HepG2 (cell line): ENCODE measurements at regions not wholly inside any gene's neighbourhood (a gene's known extent, or its start where the extent isn't known, plus 50 kb on each side); places are given as distances from the start of the nearest gene placed in this dataset.

Experiments
- ATAC-seq: fragments of 200-7000 bp; cut with Tn5 transposase; 3 replicates; pipeline ENCODE4 v1.9.1; 2020; ENCODE audit warnings: mild to moderate bottlenecking, moderate library complexity
- BruUV-seq: library from RNA; stranded (reverse); fragments of 400-500 nt; replicated peaks from 2 replicates; lab custom pipeline; 2021; lab: Mats Ljungman, UMichigan
- CTCF ChIA-PET: fragments of 300-600 bp; formaldehyde crosslinking; extraction: SDS; loops from one replicate; lab custom pipeline; 2021; ENCODE audit warnings: low total read pairs, inconsistent platforms, low intra/inter-chr PET ratio; lab: Yijun Ruan, JAX
- POLR2A ChIA-PET: fragments of 350-600 bp; sonication (Branson Sonifier 250); formaldehyde crosslinking; loops from one replicate; lab custom pipeline; 2020; ENCODE audit warnings: antibody characterized with exemption, inconsistent platforms; lab: Yijun Ruan, JAX
- DNase-seq: peaks from one replicate; pipeline ENCODE4 v3.0.0-alpha.2; 2015; ENCODE audit warnings: low spot score
- FAIRE-seq: peaks from 3 replicates; lab custom pipeline; 2011; peaks lifted over from hg19 to GRCh38; lab: Jason Lieb, UNC
- H2AFZ ChIP-seq: one replicate; pipeline ENCODE4 v1.6.1; 2011; ENCODE audit warnings: low read length, inconsistent platforms
- H3K27ac ChIP-seq: fragments of 300-600 bp; 3 replicates; pipeline ENCODE4 v1.8.0; 2011; ENCODE audit warnings: mixed run types, mild to moderate bottlenecking, mixed read lengths, low read length, inconsistent platforms; ENCODE audit not compliant: insufficient read depth; ENCODE audit errors: extremely low read length
- H3K27me3 ChIP-seq, 2 experiments: fragments of 200-600 bp in 1 of 2; 2 replicates in 1 of 2; 3 replicates in 1 of 2; pipeline versions ENCODE4 v1.6.0 to v1.8.0; 2011; ENCODE audit warnings: low read length in 2 of 2, mild to moderate bottlenecking in 2 of 2, moderate library complexity in 2 of 2, inconsistent platforms in 1 of 2; ENCODE audit not compliant: insufficient read depth in 2 of 2, control insufficient read depth in 1 of 2
- H3K36me3 ChIP-seq, 2 experiments: fragments of 200-600 bp in 1 of 2; replicated peaks in 1 of 2; 2 replicates in 1 of 2; 3 replicates in 1 of 2; pipeline versions ENCODE4 v1.5.1 to v1.8.0; 2011; ENCODE audit warnings: low read length in 2 of 2, inconsistent platforms in 1 of 2; ENCODE audit not compliant: insufficient read depth in 2 of 2, control insufficient read depth in 1 of 2
- H3K4me1 ChIP-seq: 2 replicates; pipeline ENCODE4 v1.5.1; 2012; ENCODE audit warnings: low read length, inconsistent platforms; ENCODE audit not compliant: insufficient read depth
- H3K4me2 ChIP-seq: 2 replicates; pipeline ENCODE4 v1.6.0; 2011; ENCODE audit warnings: low read depth, low read length, inconsistent platforms
- H3K4me3 ChIP-seq, 3 experiments: fragments of 200-600 bp in 1 of 3; sonication (generic), shearing (Covaris generic) in 1 of 3; replicated peaks in 1 of 3; 2 replicates each; pipeline ENCODE4 v1.5.1; 2011 to 2016; ENCODE audit warnings: low read length in 3 of 3, inconsistent platforms in 2 of 3, low read depth in 2 of 3, mild to moderate bottlenecking in 2 of 3, control low read depth in 1 of 3, mixed read lengths in 1 of 3; ENCODE audit not compliant: insufficient read depth in 1 of 3
- H3K79me2 ChIP-seq: one replicate; pipeline ENCODE4 v1.6.1; 2011; ENCODE audit warnings: low read length, inconsistent platforms; ENCODE audit not compliant: insufficient read depth
- H3K9ac ChIP-seq: 2 replicates; pipeline ENCODE4 v1.6.0; 2011; ENCODE audit warnings: mild to moderate bottlenecking, low read depth, low read length, inconsistent platforms; ENCODE audit not compliant: insufficient read depth
- H3K9me3 ChIP-seq: 2 replicates; pipeline ENCODE4 v1.5.1; 2012; ENCODE audit warnings: mild to moderate bottlenecking, low read length
- H4K20me1 ChIP-seq: 2 replicates; pipeline ENCODE4 v1.6.0; 2011; ENCODE audit warnings: inconsistent platforms, mild to moderate bottlenecking, low read length, moderate library complexity; ENCODE audit not compliant: insufficient read depth
- ADNP ChIP-seq: sonication (generic); formaldehyde crosslinking; IDR thresholded peaks from 2 replicates; pipeline ENCODE4 v1.4.0; 2020; ENCODE audit warnings: missing genetic modification reagents
- EHMT2 ChIP-seq: fragments of 200-600 bp; sonication (generic); IDR thresholded peaks from 2 replicates; pipeline ENCODE4 v1.7.0; 2017; ENCODE audit warnings: antibody characterized with exemption, low read depth, low read length, borderline replicate concordance
- KLF9 ChIP-seq: IDR thresholded peaks from 2 replicates; pipeline ENCODE4 v1.6.1; 2016; ENCODE audit warnings: low read depth
- PHB2 ChIP-seq: fragments of 450-650 bp; IDR thresholded peaks from 2 replicates; pipeline ENCODE4 v1.6.1; 2018; ENCODE audit not compliant: partially characterized antibody
- POLR2AphosphoS5 ChIP-seq: IDR thresholded peaks from 2 replicates; pipeline ENCODE4 v1.6.1; 2012; ENCODE audit warnings: low read depth, low read length
- ZNF547 ChIP-seq: sonication (generic); formaldehyde crosslinking; IDR thresholded peaks from 2 replicates; pipeline ENCODE4 v1.5.1; 2020; ENCODE audit warnings: mild to moderate bottlenecking, missing genetic modification reagents
- ZNF589 ChIP-seq: sonication (generic); formaldehyde crosslinking; conservative IDR thresholded peaks from 2 replicates; pipeline ENCODE4 v1.8.0; 2022; ENCODE audit warnings: mild to moderate bottlenecking, moderate library complexity, missing genetic modification reagents
- ZNF691 ChIP-seq: sonication (generic); formaldehyde crosslinking; IDR thresholded peaks from 2 replicates; pipeline ENCODE4 v1.4.0; 2020; ENCODE audit warnings: missing genetic modification reagents, low read depth, mild to moderate bottlenecking, borderline replicate concordance
- ZNF761 ChIP-seq: sonication (generic); formaldehyde crosslinking; conservative IDR thresholded peaks from 2 replicates; pipeline ENCODE4 v1.4.0; 2020; ENCODE audit warnings: mild to moderate bottlenecking, missing genetic modification reagents
- ZNF788 ChIP-seq: sonication (generic); formaldehyde crosslinking; IDR thresholded peaks from 2 replicates; pipeline ENCODE4 v1.5.0; 2020; ENCODE audit warnings: mild to moderate bottlenecking, missing genetic modification reagents, borderline replicate concordance
- WGBS: methylation state at CpG from one replicate; pipeline ENCODE4 v1.1.6; 2017; ENCODE audit warnings: low lambda C conversion rate; 5-methylcytosine and 5-hydroxymethylcytosine counted together
- in situ Hi-C: cut with HindIII; loops from 2 replicates; pipeline ENCODE4 v1.10.0; 2017; ENCODE audit warnings: low pct_unique_long_range_greater_than_20kb; ENCODE audit not compliant: extremely low pct_ligation_motif_present
- intact Hi-C: fragments of 100-400 bp; cut with micrococcal nuclease; formaldehyde crosslinking; loops from one replicate; pipeline ENCODE4 v1.10.0; 2022; ENCODE audit not compliant: unreplicated experiment
- TF ChIP-seq, protein P1 (sequence below): sonication (generic); formaldehyde crosslinking; IDR thresholded peaks from 2 replicates; pipeline ENCODE4 v1.4.0; 2020; ENCODE audit warnings: mild to moderate bottlenecking, missing genetic modification reagents
- TF ChIP-seq, protein P2 (sequence below): sonication (generic); formaldehyde crosslinking; IDR thresholded peaks from 2 replicates; pipeline ENCODE4 v1.5.0; 2020; ENCODE audit warnings: mild to moderate bottlenecking, missing genetic modification reagents, borderline replicate concordance

GRCh38 chr3:1910322-1910721 lies 188.3 kb upstream of the CNTN4 start:
- no peak overlapping the region for H3K4me3 ChIP-seq
- H3K9ac ChIP-seq = no peak overlapping the region
- POLR2A ChIA-PET = no interaction called here
- H3K27ac ChIP-seq = no peak overlapping the region
- H3K4me1 ChIP-seq = no peaks in the 10 kb centered on the region
- H3K36me3 ChIP-seq = no peaks in the 10 kb centered on the region
- no peaks in the 10 kb centered on the region for H3K27me3 ChIP-seq
- intact Hi-C loops (no loop called here), in situ Hi-C loops (no loop called here)
- WGBS = 7% methylated on average over 3 of the region's 3 CpGs
- peaks cover 81% of the 10 kb centered on the region for H3K9me3 ChIP-seq
- no peaks in the 10 kb centered on the region for H4K20me1 ChIP-seq
- BruUV-seq = no TSS peak
- ATAC-seq = no peak
- FAIRE-seq = no peak
- CTCF ChIA-PET = no interaction called here
- no peaks in the 10 kb centered on the region for H3K79me2 ChIP-seq
- no peak overlapping the region for H3K4me2 ChIP-seq
- no peak for DNase-seq
- H2AFZ ChIP-seq = no peak overlapping the region
- no peak for TF ChIP-seq KLF9 (CRISPR knock-in tag)
- no peak for TF ChIP-seq ZNF691 (CRISPR knock-in tag)
- no peak for TF ChIP-seq ZNF589 (CRISPR knock-in tag)
- TF ChIP-seq ZNF547 (CRISPR knock-in tag) = no peak
- TF ChIP-seq, protein P1, sequence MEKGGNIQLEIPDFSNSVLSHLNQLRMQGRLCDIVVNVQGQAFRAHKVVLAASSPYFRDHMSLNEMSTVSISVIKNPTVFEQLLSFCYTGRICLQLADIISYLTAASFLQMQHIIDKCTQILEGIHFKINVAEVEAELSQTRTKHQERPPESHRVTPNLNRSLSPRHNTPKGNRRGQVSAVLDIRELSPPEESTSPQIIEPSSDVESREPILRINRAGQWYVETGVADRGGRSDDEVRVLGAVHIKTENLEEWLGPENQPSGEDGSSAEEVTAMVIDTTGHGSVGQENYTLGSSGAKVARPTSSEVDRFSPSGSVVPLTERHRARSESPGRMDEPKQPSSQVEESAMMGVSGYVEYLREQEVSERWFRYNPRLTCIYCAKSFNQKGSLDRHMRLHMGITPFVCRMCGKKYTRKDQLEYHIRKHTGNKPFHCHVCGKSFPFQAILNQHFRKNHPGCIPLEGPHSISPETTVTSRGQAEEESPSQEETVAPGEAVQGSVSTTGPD (CRISPR knock-in tag) = no peak
- no peak for TF ChIP-seq ADNP
- no peak for TF ChIP-seq ZNF761 (CRISPR knock-in tag)
- TF ChIP-seq POLR2AphosphoS5 = no peak
- no peak for TF ChIP-seq ZNF788
- TF ChIP-seq, protein P2, sequence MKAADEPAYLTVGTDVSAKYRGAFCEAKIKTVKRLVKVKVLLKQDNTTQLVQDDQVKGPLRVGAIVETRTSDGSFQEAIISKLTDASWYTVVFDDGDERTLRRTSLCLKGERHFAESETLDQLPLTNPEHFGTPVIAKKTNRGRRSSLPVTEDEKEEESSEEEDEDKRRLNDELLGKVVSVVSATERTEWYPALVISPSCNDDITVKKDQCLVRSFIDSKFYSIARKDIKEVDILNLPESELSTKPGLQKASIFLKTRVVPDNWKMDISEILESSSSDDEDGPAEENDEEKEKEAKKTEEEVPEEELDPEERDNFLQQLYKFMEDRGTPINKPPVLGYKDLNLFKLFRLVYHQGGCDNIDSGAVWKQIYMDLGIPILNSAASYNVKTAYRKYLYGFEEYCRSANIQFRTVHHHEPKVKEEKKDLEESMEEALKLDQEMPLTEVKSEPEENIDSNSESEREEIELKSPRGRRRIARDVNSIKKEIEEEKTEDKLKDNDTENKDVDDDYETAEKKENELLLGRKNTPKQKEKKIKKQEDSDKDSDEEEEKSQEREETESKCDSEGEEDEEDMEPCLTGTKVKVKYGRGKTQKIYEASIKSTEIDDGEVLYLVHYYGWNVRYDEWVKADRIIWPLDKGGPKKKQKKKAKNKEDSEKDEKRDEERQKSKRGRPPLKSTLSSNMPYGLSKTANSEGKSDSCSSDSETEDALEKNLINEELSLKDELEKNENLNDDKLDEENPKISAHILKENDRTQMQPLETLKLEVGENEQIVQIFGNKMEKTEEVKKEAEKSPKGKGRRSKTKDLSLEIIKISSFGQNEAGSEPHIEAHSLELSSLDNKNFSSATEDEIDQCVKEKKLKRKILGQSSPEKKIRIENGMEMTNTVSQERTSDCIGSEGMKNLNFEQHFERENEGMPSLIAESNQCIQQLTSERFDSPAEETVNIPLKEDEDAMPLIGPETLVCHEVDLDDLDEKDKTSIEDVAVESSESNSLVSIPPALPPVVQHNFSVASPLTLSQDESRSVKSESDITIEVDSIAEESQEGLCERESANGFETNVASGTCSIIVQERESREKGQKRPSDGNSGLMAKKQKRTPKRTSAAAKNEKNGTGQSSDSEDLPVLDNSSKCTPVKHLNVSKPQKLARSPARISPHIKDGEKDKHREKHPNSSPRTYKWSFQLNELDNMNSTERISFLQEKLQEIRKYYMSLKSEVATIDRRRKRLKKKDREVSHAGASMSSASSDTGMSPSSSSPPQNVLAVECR = no peak
- TF ChIP-seq PHB2 = no peak
- no peak for TF ChIP-seq EHMT2
